Sigmoid colon (tissue), 4 donors: ENCODE measurements at regions not wholly inside any gene's neighbourhood (a gene's known extent, or its start where the extent isn't known, plus 50 kb on each side); places are given as distances from the start of the nearest gene placed in this dataset.

Experiments
- CTCF ChIP-seq, 4 experiments: fragments of 450-650 bp in 3 of 4; fragments of 200-600 bp in 1 of 4; IDR thresholded peaks; one replicate each; pipeline ENCODE4 v1.5.1; 2016 to 2019; ENCODE audit warnings: antibody characterized with exemption in 4 of 4, mild to moderate bottlenecking in 3 of 4, moderate library complexity in 2 of 4
- EP300 ChIP-seq, 4 donors: sonication (generic); formaldehyde crosslinking; IDR thresholded peaks; one replicate each; pipeline ENCODE4 v1.6.1; 2017; ENCODE audit warnings: antibody characterized with exemption in 4 of 4
- POLR2A ChIP-seq, 2 donors: fragments of 450-650 bp; IDR thresholded peaks; one replicate each; pipeline ENCODE4 v1.6.1; 2016; ENCODE audit warnings: antibody characterized with exemption in 2 of 2, mild to moderate bottlenecking in 2 of 2, moderate library complexity in 2 of 2
- POLR2AphosphoS5 ChIP-seq, 4 donors: sonication (generic); formaldehyde crosslinking; IDR thresholded peaks; one replicate each; pipeline ENCODE4 v1.6.1; 2017; ENCODE audit warnings: antibody characterized with exemption in 4 of 4

- TF ChIP-seq CTCF (IDR thresholded peaks at IDR 0.05) (no peak), POLR2AphosphoS5 (IDR thresholded peaks at IDR 0.05) (no peak), POLR2A (IDR thresholded peaks at IDR 0.05) (no peak), EP300 (IDR thresholded peaks at IDR 0.05) (no peak)
Measured at GRCh38 chr22:26779929-26780328, 122.5 kb downstream of the MIAT start.
